UCSD-AML1 (cell line): ENCODE measurements at regions not wholly inside any gene's neighbourhood (a gene's known extent, or its start where the extent isn't known, plus 50 kb on each side); places are given as distances from the start of the nearest gene placed in this dataset.
"Not testable (repeated sequence)": the region's sequence is repeated elsewhere in the genome, so short reads cannot be mapped to it uniquely, and the experiment has no call there.

Source experiments
- DNase-seq: peaks from one replicate; lab custom pipeline; 2025; ENCODE audit not compliant: unreplicated experiment; lab: John Stamatoyannopoulos, UW

GRCh38 chr7:66502230-66503035 is 126.2 kb upstream of the KCTD7 start:
- no peak for DNase-seq

- no peak for DNase-seq
These were observed 125.7 kb upstream of the KCTD7 start for GRCh38 chr7:66503036-66503370.

- no peak for DNase-seq
These were observed 125.1 kb upstream of the KCTD7 start for GRCh38 chr7:66503551-66504031.

GRCh38 chr7:66504131-66504530 is 124.5 kb upstream of the KCTD7 start:
- no peak for DNase-seq

- no peak for DNase-seq
These were observed 123.7 kb upstream of the KCTD7 start for GRCh38 chr7:66505009-66505408.

GRCh38 chr7:66505531-66506451 is 122.9 kb upstream of the KCTD7 start:
- no peak for DNase-seq

- not testable (repeated sequence) for DNase-seq
These were observed 122.0 kb upstream of the KCTD7 start for GRCh38 chr7:66506703-66507102.

GRCh38 chr7:66507764-66508296 is 120.9 kb upstream of the KCTD7 start:
- no peak for DNase-seq

GRCh38 chr7:66508431-66508830 is 120.2 kb upstream of the KCTD7 start:
- DNase-seq: no peak

GRCh38 chr7:66514050-66514449 is 114.6 kb upstream of the KCTD7 start:
- no peak for DNase-seq

GRCh38 chr7:66517212-66517909 is 111.3 kb upstream of the KCTD7 start:
- no peak for DNase-seq

- DNase-seq: no peak
These were observed 110.5 kb upstream of the KCTD7 start for GRCh38 chr7:66518151-66518691.

- DNase-seq: no peak
These were observed 107.0 kb upstream of the KCTD7 start for GRCh38 chr7:66521675-66522074.

- DNase-seq: peak; percentile 8
These were observed 106.2 kb upstream of the KCTD7 start for GRCh38 chr7:66522518-66522917.

GRCh38 chr7:66523409-66523808 is 105.3 kb upstream of the KCTD7 start:
- no peak for DNase-seq

GRCh38 chr7:66524738-66525137 is 103.9 kb upstream of the KCTD7 start:
- no peak for DNase-seq

GRCh38 chr7:66526782-66527181 is 101.9 kb upstream of the KCTD7 start:
- DNase-seq: not testable (repeated sequence)

GRCh38 chr7:66528652-66529051 is 100.0 kb upstream of the KCTD7 start:
- no peak for DNase-seq

- no peak for DNase-seq
These were observed 98.6 kb upstream of the KCTD7 start for GRCh38 chr7:66529883-66530610.
